WTC11 (cell line): ENCODE measurements at regions not wholly inside any gene's neighbourhood (a gene's known extent, or its start where the extent isn't known, plus 50 kb on each side); places are given as distances from the start of the nearest gene placed in this dataset.

ENCODE experiments used
- CBFB ChIP-seq: sonication (generic); formaldehyde crosslinking; IDR thresholded peaks from 2 replicates; pipeline ENCODE4 v1.8.1; 2022; ENCODE audit warnings: mild to moderate bottlenecking, low read depth, missing genetic modification reagents
- E2F1 ChIP-seq: sonication (generic); formaldehyde crosslinking; IDR thresholded peaks from 2 replicates; pipeline ENCODE4 v1.8.0; 2022; ENCODE audit warnings: mild to moderate bottlenecking, missing genetic modification reagents
- EMX1 ChIP-seq: fragments of 250-450 bp; sonication (Bioruptor Pico); IDR thresholded peaks from 2 replicates; pipeline ENCODE4 v1.8.0; 2021; ENCODE audit warnings: mild to moderate bottlenecking
- IRF2 ChIP-seq: sonication (generic); formaldehyde crosslinking; IDR thresholded peaks from 2 replicates; pipeline ENCODE4 v1.8.0; 2022; ENCODE audit warnings: low read depth, missing genetic modification reagents, borderline replicate concordance
- MAX ChIP-seq: sonication (generic); formaldehyde crosslinking; IDR thresholded peaks from 2 replicates; pipeline ENCODE4 v1.8.0; 2022; ENCODE audit warnings: mild to moderate bottlenecking, missing genetic modification reagents
- NR1H2 ChIP-seq: sonication (generic); formaldehyde crosslinking; IDR thresholded peaks from 2 replicates; pipeline ENCODE4 v1.9.0; 2021; ENCODE audit warnings: mild to moderate bottlenecking, moderate library complexity, missing genetic modification reagents
- NR2C2 ChIP-seq: sonication (generic); formaldehyde crosslinking; IDR thresholded peaks from 2 replicates; pipeline ENCODE4 v1.8.0; 2022; ENCODE audit warnings: mild to moderate bottlenecking, missing genetic modification reagents
- TCF7 ChIP-seq: sonication (generic); formaldehyde crosslinking; IDR thresholded peaks from 2 replicates; pipeline ENCODE4 v1.8.0; 2022; ENCODE audit warnings: mild to moderate bottlenecking, low read depth, missing genetic modification reagents, moderate library complexity
- TF ChIP-seq, protein P1 (sequence below): fragments of 200-600 bp; IDR thresholded peaks from 2 replicates; pipeline ENCODE4 v1.8.0; 2022; ENCODE audit warnings: antibody characterized with exemption
- TF ChIP-seq, protein P2 (sequence below): sonication (generic); formaldehyde crosslinking; conservative IDR thresholded peaks from 2 replicates; pipeline ENCODE4 v1.8.1; 2022; ENCODE audit warnings: mild to moderate bottlenecking, missing genetic modification reagents
- TF ChIP-seq, protein P3 (sequence below): sonication (generic); formaldehyde crosslinking; IDR thresholded peaks from 2 replicates; pipeline ENCODE4 v1.8.0; 2022; ENCODE audit warnings: missing genetic modification reagents

DNA sequence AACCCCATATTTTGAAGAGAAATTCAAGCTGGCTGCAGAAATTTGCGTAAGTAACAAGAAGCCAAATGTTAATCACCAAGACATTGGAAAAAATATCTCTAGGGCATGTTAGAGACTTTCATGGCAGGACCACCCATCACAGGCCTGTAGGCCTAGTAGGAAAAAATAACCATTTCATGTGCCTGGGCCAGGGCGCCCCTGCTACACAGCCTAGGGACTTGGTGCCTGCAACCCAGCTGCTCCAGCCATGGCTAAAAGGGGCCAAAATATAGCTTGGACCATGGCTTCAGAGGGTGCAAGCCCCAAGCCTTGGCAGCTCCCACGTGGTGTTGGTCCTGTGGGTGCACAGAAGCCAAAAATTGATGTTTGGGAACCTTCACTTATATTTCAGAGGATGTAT, 167.7 kb upstream of the NMUR2 start:
- TF ChIP-seq, protein P1, sequence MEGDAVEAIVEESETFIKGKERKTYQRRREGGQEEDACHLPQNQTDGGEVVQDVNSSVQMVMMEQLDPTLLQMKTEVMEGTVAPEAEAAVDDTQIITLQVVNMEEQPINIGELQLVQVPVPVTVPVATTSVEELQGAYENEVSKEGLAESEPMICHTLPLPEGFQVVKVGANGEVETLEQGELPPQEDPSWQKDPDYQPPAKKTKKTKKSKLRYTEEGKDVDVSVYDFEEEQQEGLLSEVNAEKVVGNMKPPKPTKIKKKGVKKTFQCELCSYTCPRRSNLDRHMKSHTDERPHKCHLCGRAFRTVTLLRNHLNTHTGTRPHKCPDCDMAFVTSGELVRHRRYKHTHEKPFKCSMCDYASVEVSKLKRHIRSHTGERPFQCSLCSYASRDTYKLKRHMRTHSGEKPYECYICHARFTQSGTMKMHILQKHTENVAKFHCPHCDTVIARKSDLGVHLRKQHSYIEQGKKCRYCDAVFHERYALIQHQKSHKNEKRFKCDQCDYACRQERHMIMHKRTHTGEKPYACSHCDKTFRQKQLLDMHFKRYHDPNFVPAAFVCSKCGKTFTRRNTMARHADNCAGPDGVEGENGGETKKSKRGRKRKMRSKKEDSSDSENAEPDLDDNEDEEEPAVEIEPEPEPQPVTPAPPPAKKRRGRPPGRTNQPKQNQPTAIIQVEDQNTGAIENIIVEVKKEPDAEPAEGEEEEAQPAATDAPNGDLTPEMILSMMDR, result no peak
- no peak for TF ChIP-seq EMX1 (CRISPR knock-in tag)
- TF ChIP-seq NR1H2, result no peak
- TF ChIP-seq, protein P2, sequence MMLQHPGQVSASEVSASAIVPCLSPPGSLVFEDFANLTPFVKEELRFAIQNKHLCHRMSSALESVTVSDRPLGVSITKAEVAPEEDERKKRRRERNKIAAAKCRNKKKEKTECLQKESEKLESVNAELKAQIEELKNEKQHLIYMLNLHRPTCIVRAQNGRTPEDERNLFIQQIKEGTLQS (CRISPR knock-in tag), result no peak
- TF ChIP-seq MAX (CRISPR knock-in tag), result no peak
- no peak for TF ChIP-seq CBFB
- TF ChIP-seq NR2C2 (CRISPR knock-in tag), result no peak
- TF ChIP-seq IRF2 (CRISPR knock-in tag), result no peak
- TF ChIP-seq, protein P3, sequence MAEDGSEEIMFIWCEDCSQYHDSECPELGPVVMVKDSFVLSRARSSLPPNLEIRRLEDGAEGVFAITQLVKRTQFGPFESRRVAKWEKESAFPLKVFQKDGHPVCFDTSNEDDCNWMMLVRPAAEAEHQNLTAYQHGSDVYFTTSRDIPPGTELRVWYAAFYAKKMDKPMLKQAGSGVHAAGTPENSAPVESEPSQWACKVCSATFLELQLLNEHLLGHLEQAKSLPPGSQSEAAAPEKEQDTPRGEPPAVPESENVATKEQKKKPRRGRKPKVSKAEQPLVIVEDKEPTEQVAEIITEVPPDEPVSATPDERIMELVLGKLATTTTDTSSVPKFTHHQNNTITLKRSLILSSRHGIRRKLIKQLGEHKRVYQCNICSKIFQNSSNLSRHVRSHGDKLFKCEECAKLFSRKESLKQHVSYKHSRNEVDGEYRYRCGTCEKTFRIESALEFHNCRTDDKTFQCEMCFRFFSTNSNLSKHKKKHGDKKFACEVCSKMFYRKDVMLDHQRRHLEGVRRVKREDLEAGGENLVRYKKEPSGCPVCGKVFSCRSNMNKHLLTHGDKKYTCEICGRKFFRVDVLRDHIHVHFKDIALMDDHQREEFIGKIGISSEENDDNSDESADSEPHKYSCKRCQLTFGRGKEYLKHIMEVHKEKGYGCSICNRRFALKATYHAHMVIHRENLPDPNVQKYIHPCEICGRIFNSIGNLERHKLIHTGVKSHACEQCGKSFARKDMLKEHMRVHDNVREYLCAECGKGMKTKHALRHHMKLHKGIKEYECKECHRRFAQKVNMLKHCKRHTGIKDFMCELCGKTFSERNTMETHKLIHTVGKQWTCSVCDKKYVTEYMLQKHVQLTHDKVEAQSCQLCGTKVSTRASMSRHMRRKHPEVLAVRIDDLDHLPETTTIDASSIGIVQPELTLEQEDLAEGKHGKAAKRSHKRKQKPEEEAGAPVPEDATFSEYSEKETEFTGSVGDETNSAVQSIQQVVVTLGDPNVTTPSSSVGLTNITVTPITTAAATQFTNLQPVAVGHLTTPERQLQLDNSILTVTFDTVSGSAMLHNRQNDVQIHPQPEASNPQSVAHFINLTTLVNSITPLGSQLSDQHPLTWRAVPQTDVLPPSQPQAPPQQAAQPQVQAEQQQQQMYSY (CRISPR knock-in tag), result no peak
- no peak for TF ChIP-seq TCF7 (CRISPR knock-in tag)
- TF ChIP-seq E2F1 (CRISPR knock-in tag), result no peak
